H1 (cell line): ENCODE measurements at regions not wholly inside any gene's neighbourhood (a gene's known extent, or its start where the extent isn't known, plus 50 kb on each side); places are given as distances from the start of the nearest gene placed in this dataset.

Source experiments
- CTCF ChIA-PET: fragments of 300-600 bp; sonication (Branson Sonifier 250); formaldehyde crosslinking; loops from one replicate; lab custom pipeline; 2021; ENCODE audit not compliant: partially characterized antibody; lab: Charles Lee
- POLR2A ChIA-PET: fragments of 300-600 bp; sonication (Branson Sonifier 250); formaldehyde crosslinking; loops from one replicate; lab custom pipeline; 2021; ENCODE audit warnings: inconsistent platforms; ENCODE audit not compliant: partially characterized antibody; lab: Charles Lee
- DNase-seq, 2 experiments: peaks; one replicate each; pipeline versions ENCODE4 v3.0.0 to v3.0.0-alpha.2; 2010 to 2022; ENCODE audit warnings: low spot score in 2 of 2, low read depth in 1 of 2, mixed read lengths in 1 of 2
- FAIRE-seq: peaks from 2 replicates; lab custom pipeline; 2011; peaks lifted over from hg19 to GRCh38; lab: Jason Lieb, UNC
- H2AFZ ChIP-seq: 2 replicates; pipeline ENCODE4 v1.8.1; 2012; ENCODE audit warnings: low read length, inconsistent platforms
- H2AK5ac ChIP-seq: 2 replicates; pipeline ENCODE4 v1.6.1; 2013; ENCODE audit warnings: low read depth, low read length
- H2BK120ac ChIP-seq: replicated peaks from 2 replicates; pipeline ENCODE3; 2013; ENCODE audit warnings: low read depth, low read length, inconsistent platforms
- H2BK12ac ChIP-seq: 2 replicates; pipeline ENCODE4 v1.6.1; 2013; ENCODE audit warnings: low read depth, low read length
- H2BK15ac ChIP-seq: 2 replicates; pipeline ENCODE4 v1.6.1; 2013; ENCODE audit warnings: low read length
- H2BK20ac ChIP-seq: 2 replicates; pipeline ENCODE4 v1.6.1; 2013; ENCODE audit warnings: low read length
- H2BK5ac ChIP-seq: 2 replicates; pipeline ENCODE4 v1.6.1; 2013; ENCODE audit warnings: low read depth, low read length
- H3K14ac ChIP-seq: 2 replicates; pipeline ENCODE4 v1.6.1; 2013; ENCODE audit warnings: inconsistent platforms; ENCODE audit not compliant: insufficient read length
- H3K18ac ChIP-seq: 2 replicates; pipeline ENCODE4 v1.6.1; 2013; ENCODE audit warnings: low read length; ENCODE audit errors: extremely low read depth
- H3K23ac ChIP-seq: 2 replicates; pipeline ENCODE4 v1.6.1; 2013; ENCODE audit warnings: inconsistent platforms; ENCODE audit not compliant: insufficient read length
- H3K23me2 ChIP-seq: 2 replicates; pipeline ENCODE4 v1.6.1; 2013; ENCODE audit warnings: low read depth, low read length
- H3K27ac ChIP-seq: 2 replicates; pipeline ENCODE4 v1.6.1; 2011; ENCODE audit warnings: low read depth, low read length, inconsistent platforms
- H3K27me3 ChIP-seq, 4 experiments: replicated peaks in 1 of 4; 1 replicate in 1 of 4; 2 replicates in 3 of 4; pipeline versions ENCODE4 v1.6.1 to v1.8.1; 2011 to 2013; ENCODE audit warnings: low read length in 3 of 4, mild to moderate bottlenecking in 3 of 4, inconsistent platforms in 2 of 4, mixed read lengths in 2 of 4, moderate library complexity in 1 of 4; ENCODE audit not compliant: control insufficient read depth in 3 of 4, insufficient read depth in 3 of 4; ENCODE audit errors: extremely low read depth in 1 of 4
- H3K36me3 ChIP-seq, 4 experiments: 2 replicates each; pipeline versions ENCODE4 v1.6.1 to v1.8.1; 2011 to 2013; ENCODE audit warnings: mild to moderate bottlenecking in 4 of 4, low read length in 3 of 4, moderate library complexity in 2 of 4, control low read depth in 1 of 4, inconsistent platforms in 1 of 4; ENCODE audit not compliant: insufficient read depth in 4 of 4, control insufficient read depth in 2 of 4
- H3K4ac ChIP-seq: replicated peaks from 2 replicates; pipeline ENCODE3; 2013; ENCODE audit warnings: low read length, low read depth, mixed read lengths, inconsistent platforms; ENCODE audit not compliant: insufficient read length
- H3K4me1 ChIP-seq, 4 experiments: replicated peaks in 1 of 4; 1 replicate in 1 of 4; 2 replicates in 3 of 4; pipeline versions ENCODE4 v1.6.1 to v1.8.1; 2011 to 2013; ENCODE audit warnings: low read length in 3 of 4, inconsistent platforms in 2 of 4, mixed read lengths in 1 of 4; ENCODE audit not compliant: insufficient read depth in 4 of 4, control insufficient read depth in 3 of 4
- H3K4me2 ChIP-seq, 2 experiments: 2 replicates each; pipeline versions ENCODE4 v1.6.1 to v1.8.1; 2011 to 2013; ENCODE audit warnings: low read depth in 2 of 2, low read length in 2 of 2, control low read depth in 1 of 2, inconsistent platforms in 1 of 2, mild to moderate bottlenecking in 1 of 2; ENCODE audit not compliant: insufficient read depth in 1 of 2
- H3K4me3 ChIP-seq, 4 experiments: fragments of 200-600, 300-600 bp in 1 of 4; sonication (generic), shearing (Covaris generic), sonication (Bioruptor Twin) in 1 of 4; 2 replicates each; pipeline versions ENCODE4 v1.5.1 to v1.8.1; 2011 to 2016; ENCODE audit warnings: low read length in 4 of 4, low read depth in 3 of 4, control low read depth in 2 of 4, inconsistent platforms in 2 of 4, mild to moderate bottlenecking in 2 of 4, mixed read lengths in 1 of 4, moderate library complexity in 1 of 4; ENCODE audit not compliant: insufficient read depth in 2 of 4; ENCODE audit errors: extremely low read depth in 1 of 4
- H3K56ac ChIP-seq: replicated peaks from 2 replicates; pipeline ENCODE3; 2013; ENCODE audit warnings: low read depth, mild to moderate bottlenecking, mixed read lengths, low read length, inconsistent platforms; ENCODE audit not compliant: insufficient read length
- H3K79me1 ChIP-seq: 2 replicates; pipeline ENCODE4 v1.6.1; 2013; ENCODE audit warnings: low read depth, low read length, control low read depth
- H3K79me2 ChIP-seq, 2 experiments: 2 replicates each; pipeline versions ENCODE4 v1.6.1 to v1.8.1; 2012 to 2013; ENCODE audit warnings: low read length in 2 of 2, mild to moderate bottlenecking in 2 of 2, inconsistent platforms in 1 of 2; ENCODE audit not compliant: insufficient read depth in 2 of 2, control insufficient read depth in 1 of 2
- H3K9ac ChIP-seq, 4 experiments: replicated peaks in 1 of 4; 1 replicate in 1 of 4; 2 replicates in 3 of 4; pipeline versions ENCODE4 v1.6.1 to v1.8.1; 2011 to 2013; ENCODE audit warnings: low read depth in 3 of 4, low read length in 3 of 4, control low read depth in 2 of 4, mild to moderate bottlenecking in 2 of 4, moderate library complexity in 2 of 4, inconsistent platforms in 1 of 4; ENCODE audit errors: extremely low read depth in 1 of 4
- H3K9me3 ChIP-seq, 2 experiments: 2 replicates each; pipeline versions ENCODE4 v1.6.1 to v1.8.1; 2012 to 2013; ENCODE audit warnings: mild to moderate bottlenecking in 2 of 2, moderate library complexity in 2 of 2, control low read depth in 1 of 2, inconsistent platforms in 1 of 2, low read depth in 1 of 2, low read length in 1 of 2, mixed read lengths in 1 of 2; ENCODE audit not compliant: insufficient read depth in 2 of 2
- H4K20me1 ChIP-seq, 2 experiments: replicated peaks in 1 of 2; 2 replicates each; pipeline versions ENCODE3 to v1.8.1; 2011 to 2013; ENCODE audit warnings: inconsistent platforms in 2 of 2, low read length in 2 of 2, mild to moderate bottlenecking in 1 of 2; ENCODE audit not compliant: insufficient read depth in 2 of 2, control insufficient read depth in 1 of 2
- H4K5ac ChIP-seq: 2 replicates; pipeline ENCODE4 v1.6.1; 2013; ENCODE audit warnings: low read length, low read depth, mixed read lengths, inconsistent platforms; ENCODE audit not compliant: insufficient read length
- H4K8ac ChIP-seq: 2 replicates; pipeline ENCODE4 v1.8.0; 2013; ENCODE audit warnings: mild to moderate bottlenecking, moderate library complexity, low read length, inconsistent platforms; ENCODE audit not compliant: insufficient read depth; ENCODE audit errors: extremely low read depth
- H4K91ac ChIP-seq: replicated peaks from 2 replicates; pipeline ENCODE3; 2013; ENCODE audit warnings: low read length, mixed read lengths, inconsistent platforms; ENCODE audit not compliant: insufficient read length
- CHD2 ChIP-seq: IDR thresholded peaks from 2 replicates; pipeline ENCODE4 v1.6.1; 2012; ENCODE audit warnings: low read length, improper control_type of control experiment
- NRF1 ChIP-seq: IDR thresholded peaks from 2 replicates; pipeline ENCODE4 v1.6.1; 2011; ENCODE audit warnings: mild to moderate bottlenecking, low read depth, low read length, improper control_type of control experiment
- WGBS, 2 experiments: shearing (Covaris generic) in 1 of 2; methylation state at CpG; one replicate each; pipeline versions ENCODE4 v1.1.6 to v1.1.7; 2013 to 2015; ENCODE audit warnings: low lambda C conversion rate in 2 of 2, mixed read lengths in 2 of 2, inconsistent platforms in 1 of 2, low coverage in 1 of 2, missing lambda C conversion rate in 1 of 2; ENCODE audit not compliant: insufficient replicate concordance in 2 of 2, insufficient coverage in 1 of 2, insufficient read length in 1 of 2; ENCODE audit errors: extremely low coverage in 1 of 2, missing lambda C conversion rate in 1 of 2; 5-methylcytosine and 5-hydroxymethylcytosine counted together

GRCh38 chr2:239720361-239721360 lies 304.5 kb downstream of the NDUFA10 start:
- Histone ChIP-seq H2AFZ (no peak overlapping the region), H3K27ac (no peak overlapping the region), H2BK5ac (no peak overlapping the region), H3K23ac (no peak overlapping the region), H3K27me3 (no peaks in the 10 kb centered on the region), H3K9ac (no peak overlapping the region), H3K56ac (no peak overlapping the region), H3K79me2 (no peaks in the 10 kb centered on the region), H3K79me1 (no peaks in the 10 kb centered on the region), H4K5ac (no peak overlapping the region), H3K9me3 (peaks cover 10 to 11% of the 10 kb centered on the region in 2 experiments; a peak in 1 of 4 replicates), H2AK5ac (no peak overlapping the region), H2BK12ac (no peak overlapping the region), H3K23me2 (peaks cover 2% of the 10 kb centered on the region), H2BK15ac (no peak overlapping the region), H3K4ac (no peak overlapping the region), H3K4me2 (no peak overlapping the region), H3K4me3 (no peak overlapping the region), H2BK20ac (no peak overlapping the region), H2BK120ac (no peak overlapping the region), H3K4me1 (no peaks in the 10 kb centered on the region; a peak in 2 of 7 replicates), H4K91ac (no peak overlapping the region), H3K18ac (no peak overlapping the region), H4K8ac (no peak overlapping the region), H3K36me3 (no peaks in the 10 kb centered on the region), H3K14ac (no peak overlapping the region), H4K20me1 (peaks cover 0 to 4% of the 10 kb centered on the region in 2 experiments)
- ChIA-PET POLR2A (no interaction called here), CTCF (no interaction called here)
- FAIRE-seq = no peak
- 92% methylated on average over 23 of the region's 27 CpGs; no CpG with 5 or more reads in 1 of the 2 experiments for WGBS, 2 experiments
- TF ChIP-seq CHD2 (no peak), NRF1 (no peak)
- peak in 1 of 2 experiments; percentile 37 for DNase-seq
